NCI-H524 (cell line): ENCODE measurements at regions not wholly inside any gene's neighbourhood (a gene's known extent, or its start where the extent isn't known, plus 50 kb on each side); places are given as distances from the start of the nearest gene placed in this dataset.
A peak's percentile ranks its signal among the peaks of the same experiment; 100 is the strongest.

Source experiments
- DNase-seq, 2 experiments: peaks; one replicate each; lab custom pipeline; 2025; lab: John Stamatoyannopoulos, UW

DNA sequence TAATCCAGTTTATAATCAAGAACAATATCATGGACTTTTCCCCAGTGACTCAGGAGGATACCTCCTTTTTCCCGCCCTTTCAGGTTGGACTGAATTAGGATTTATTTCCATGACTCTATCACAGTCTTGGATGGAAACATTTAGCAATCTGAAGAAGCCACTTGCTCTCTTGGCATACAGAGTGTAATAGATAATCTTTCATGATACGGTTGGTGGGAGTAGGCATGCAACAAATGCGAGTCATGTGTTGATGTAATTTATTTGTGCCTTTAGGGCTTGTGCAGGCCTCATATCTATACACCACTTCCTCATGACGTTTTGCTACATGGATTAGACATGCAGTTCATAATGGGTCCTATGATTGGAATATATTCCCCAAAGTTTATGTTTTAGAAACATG lies 54.2 kb upstream of the MCTP2 start:
- no peak for DNase-seq

DNA sequence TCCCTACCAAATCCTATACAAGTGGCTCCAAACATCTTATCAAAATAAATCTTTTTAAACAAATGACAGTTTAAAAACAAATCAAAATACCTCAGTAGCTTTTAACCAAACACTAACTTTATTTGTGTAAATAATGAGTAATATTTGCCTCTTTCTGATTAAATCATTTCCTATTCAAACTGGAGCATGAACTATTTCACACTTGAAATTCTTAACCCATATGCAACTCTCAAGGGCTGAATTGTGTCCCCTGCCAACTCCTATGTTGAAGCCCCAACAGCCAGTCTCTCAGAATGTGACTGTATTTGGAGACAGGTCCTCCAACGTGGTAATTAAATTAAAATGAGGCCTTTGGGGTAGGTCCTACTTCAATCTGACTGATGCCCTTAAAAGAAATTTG lies 55.9 kb upstream of the MCTP2 start:
- no peak for DNase-seq

DNA sequence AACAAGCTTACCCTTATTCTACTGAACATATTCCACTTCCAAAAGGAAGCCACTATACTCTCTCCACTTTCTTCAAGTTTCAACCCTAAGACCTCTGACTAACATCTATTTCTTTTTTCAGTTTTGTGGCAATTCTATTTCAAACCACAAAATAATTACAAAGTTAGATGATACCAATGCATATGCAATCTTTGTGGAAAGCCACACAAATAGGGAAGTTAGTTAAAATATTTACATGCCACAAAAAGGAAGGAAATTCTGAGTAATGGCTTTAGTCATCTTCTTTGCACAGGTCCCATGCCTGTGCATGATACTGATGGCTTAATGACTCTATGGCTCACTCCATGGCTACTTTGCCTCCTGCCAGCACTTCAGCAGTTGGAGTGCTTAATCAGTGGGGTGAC lies 57.0 kb upstream of the MCTP2 start:
- DNase-seq, result no peak

DNA sequence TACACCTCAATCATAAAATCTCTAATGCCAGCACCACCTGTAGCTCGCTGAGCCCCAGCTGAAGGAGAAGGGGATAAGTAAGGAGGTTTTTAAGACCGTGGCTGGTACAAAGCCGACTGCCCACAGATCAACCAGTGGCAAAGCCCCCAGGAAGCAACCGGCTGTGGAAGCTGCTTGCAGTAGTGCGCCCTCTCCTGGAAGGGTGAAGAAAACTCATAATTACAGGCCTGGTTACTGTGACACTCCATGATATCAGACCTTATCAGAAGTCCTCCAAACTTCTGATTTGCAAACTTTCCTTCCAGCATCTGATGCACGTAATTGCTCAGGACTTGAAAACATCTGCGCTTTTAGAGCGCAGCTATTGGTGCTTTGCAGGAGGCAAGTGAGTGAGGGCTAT lies 63.1 kb upstream of the MCTP2 start:
- DNase-seq, result no peak

DNA sequence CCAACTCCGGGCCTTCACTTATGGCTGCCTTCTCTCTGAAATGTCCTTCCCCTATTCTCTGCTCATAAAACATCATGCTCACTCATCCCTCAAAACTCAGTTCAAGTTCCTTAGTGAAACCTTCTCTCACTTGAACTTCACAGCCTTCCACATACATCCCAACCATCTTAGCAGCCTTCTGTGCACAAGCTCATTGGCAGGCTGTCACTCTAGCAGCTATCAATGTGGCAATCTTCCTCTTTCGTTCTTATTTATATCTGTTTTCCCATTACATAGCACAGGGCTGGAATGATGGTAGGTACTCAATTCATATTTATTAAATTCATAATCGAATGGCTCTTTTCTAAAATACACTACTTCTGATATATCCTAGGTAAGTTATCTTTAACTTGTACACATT lies 66.4 kb upstream of the MCTP2 start:
- DNase-seq, result no peak

DNA sequence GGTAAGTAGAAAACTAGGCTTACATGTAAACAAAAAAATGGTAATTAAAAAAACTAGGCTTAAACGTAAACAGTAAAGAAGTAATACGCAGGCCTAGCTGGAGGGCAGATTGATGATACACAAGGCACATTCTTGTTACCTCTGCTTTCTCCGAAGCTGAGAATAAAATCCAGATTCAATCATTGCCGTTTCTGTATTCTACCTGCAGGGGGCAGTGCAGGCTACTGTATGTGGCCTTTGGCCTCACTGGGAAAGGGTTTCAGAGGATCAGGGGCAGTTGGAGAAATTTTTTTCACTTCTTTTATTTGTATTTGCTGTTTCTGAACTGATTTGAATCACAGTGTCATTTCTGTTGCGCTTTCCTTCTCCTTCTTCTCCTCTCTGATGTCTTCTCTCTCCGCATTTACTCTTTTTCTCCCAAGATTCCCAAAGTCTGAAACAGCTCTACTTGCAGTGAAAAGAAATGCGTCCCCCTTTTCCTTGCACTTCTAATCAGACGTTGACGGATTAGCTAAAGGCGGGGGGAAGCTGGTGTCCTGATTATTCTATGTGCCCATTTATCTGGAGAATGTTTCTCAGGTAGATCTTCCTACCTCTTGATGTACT lies 67.1 kb upstream of the MCTP2 start:
- DNase-seq, result peak; percentile 24 to 66

DNA sequence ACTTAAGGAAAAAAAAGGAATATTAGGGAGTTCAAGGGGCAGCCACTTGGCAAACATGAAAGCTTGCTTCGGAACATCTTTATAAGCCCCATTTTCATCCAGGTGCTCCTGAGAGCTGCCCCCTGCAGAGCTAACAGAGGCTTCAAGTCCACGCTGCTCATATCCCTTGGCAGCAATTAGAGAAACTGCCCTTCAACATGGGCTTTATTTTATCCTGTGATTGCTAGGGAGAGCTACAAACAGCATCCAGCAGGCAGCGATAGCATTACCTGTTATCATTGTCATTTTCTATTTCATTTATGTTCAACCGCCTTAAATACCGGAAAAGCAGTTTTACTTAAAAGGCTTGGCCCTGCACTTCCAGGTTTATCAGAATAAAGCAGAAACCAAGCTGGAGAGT lies 68.4 kb upstream of the MCTP2 start:
- no peak for DNase-seq

DNA sequence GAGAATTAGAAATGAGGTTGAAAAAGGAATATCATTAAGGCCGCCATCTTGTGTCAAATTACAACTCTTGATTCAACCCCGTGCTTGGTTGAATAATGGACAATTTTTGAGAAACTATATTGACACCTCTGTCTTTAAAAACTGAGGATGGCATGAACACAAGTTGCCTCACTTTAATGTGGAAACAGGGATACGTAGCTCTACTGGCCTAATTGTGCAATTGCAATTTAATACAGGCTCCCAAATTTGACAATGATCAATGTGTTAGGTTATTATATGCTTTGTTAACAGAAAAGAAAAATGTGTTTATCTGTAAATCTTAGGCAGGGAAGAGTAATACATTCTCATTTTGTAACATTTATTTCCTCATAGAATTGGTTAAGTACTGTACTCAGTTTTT lies 77.1 kb upstream of the MCTP2 start:
- no peak for DNase-seq

DNA sequence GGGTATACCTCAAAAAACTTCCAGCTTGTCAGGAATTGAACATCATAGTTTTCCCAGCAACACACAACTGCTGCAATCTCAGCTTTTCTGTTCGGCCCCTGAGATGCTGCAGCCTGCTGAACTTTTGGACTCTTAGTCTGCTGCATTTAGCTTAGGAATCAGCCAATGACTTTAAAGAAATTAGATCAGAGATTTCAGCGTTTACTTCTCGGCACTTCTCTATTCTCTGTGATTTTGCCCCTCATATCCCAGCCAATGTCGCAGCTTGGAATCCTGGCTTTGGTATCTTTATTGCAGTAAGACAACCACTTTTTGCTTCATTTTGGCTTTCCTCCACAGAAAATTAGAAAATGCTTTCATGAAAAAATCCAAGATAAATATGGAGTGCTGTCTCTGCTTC lies 86.3 kb upstream of the MCTP2 start:
- no peak for DNase-seq

DNA sequence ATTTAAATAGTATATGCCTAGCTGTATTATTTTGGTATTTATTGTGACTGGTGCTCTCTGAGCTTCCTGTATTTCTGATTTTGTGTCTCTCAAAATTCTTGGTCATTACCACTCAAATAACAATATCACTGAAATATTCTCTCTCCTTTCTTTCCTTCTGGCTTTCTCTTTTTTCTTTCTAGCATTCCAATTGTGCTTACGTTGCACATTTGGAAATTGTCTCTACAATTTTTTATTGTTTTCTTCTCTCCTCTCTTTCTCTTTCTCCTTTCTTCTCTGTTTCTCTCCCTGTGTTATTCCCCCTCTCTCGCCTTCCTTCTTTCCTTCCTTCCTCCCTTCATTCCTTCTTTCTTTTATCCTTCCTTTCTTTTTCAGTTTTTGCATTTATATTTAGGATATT lies 89.6 kb upstream of the MCTP2 start:
- DNase-seq, result no peak

DNA sequence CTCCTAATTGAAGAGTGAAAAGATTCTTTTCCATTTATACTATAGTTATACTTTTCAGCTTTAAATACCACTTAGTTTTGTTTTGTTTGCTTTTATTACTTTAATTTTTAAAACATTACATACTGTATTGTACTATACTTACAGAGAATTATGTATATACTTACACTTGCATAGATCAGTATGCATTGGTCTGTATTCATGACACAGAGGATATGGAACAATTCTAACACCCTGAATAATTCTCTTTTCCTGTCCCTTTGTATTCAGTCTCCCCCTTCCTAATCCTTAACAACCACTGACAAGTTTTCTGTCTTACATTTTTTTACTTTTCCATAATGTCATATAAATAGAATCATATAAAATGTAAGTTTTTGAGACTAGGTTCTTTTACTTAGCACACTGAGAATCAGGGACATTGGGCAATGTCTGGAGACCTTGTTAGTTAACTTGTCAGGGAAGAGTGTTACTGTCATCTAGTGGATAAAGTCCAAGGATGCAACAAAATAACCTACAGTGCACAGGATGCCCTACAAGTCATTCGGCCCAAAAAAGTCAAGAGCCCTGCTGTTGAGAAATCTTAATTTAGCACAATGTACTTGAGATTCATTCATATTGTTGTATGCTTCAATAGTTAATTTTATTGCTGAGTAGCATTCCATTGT lies 95.7 kb upstream of the MCTP2 start:
- peak in 1 of 2 experiments; percentile 14 for DNase-seq

DNA sequence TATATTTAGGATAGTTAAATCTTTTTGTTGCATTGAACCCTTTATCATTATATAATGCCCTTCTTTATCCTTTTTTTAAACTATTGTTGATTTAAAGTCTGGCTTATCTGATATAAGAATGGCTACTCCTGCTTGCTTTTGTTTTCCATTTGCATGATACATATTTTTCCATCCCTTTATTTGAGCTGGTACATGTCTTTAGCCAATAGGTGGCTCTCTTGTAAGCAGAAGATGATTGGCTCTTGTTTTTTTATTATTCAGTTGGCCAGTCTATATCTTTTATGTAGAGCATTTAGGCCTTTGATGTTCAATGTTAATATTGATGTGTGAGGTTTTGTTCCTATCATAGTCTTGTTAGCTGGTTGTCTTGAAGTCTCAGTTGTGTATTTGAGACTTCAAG lies 99.5 kb upstream of the MCTP2 start:
- DNase-seq, result no peak

DNA sequence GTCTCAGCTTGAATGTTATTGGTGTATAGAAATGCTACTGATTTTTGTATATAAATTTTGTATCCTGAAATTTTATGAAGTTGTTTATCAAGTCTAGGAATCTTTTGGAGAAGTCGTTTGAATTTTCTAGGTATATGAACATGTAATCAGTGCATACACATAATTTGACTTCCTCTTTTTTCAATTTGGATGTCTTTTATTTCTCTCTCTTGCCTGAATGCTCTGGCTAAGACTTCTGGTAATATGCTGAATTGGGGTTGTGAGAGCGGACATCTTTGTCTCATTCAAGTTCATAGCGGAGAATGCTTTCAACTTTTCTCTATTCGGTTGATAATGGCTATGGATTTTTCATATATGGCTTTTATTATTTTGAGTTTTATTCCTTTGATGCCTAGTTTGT lies 100.9 kb upstream of the MCTP2 start:
- DNase-seq, result no peak

DNA sequence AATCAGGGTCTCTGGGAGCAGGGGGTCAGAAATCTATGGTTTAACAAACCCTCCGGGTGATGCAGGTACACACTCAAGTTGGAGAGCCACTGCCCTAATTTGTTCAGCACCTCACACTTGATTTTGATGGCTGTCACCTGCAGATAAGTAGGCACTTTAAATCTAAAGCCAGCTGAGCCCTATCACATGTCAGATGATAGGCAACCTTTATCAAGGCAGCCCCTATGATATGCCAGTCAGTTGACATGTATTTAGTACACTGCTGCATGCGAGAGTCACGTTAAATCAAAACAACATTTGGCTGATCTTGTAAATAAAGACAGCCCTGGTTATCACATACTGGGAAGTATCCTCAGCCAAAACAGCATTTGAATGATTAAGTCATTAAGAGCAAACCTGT lies 104.4 kb upstream of the MCTP2 start:
- no peak for DNase-seq

DNA sequence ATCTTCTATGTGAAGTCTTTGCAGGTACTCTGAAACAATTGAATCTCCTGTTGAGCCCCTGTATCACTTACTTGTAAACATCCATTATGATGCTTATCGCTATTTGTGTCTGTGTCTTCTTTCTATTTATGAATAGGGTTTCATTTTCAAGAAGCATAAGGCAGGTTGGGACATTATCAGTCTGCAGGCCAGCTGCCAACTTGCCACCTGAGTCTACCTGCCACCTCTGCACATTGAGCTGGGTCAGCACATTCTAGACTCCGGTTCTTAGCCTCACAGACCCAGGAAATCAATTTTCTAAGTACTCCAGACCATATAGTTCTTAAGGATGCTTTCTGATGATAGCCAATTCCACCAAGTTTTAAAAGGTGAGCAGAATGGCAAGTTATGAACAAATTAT lies 105.7 kb upstream of the MCTP2 start:
- DNase-seq, result no peak

DNA sequence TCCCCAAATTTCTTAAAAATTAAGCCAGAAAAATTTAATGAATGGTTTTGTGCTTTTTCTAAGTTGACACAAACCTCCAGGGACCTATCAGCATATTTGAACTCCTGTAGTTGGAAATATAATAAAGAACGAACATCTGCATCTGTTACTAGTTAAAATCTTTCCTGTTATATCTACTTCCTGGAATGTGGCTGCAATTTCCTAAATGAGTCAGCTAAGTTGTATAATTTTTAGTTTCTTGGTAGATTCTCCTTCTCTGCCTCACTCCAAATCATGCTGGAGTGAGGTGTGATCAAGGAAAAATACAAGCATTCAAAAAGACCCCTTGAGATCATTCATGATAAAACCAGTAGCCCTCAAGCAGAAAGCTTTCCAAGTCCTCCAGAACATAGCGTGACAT lies 106.2 kb upstream of the MCTP2 start:
- no peak for DNase-seq

DNA sequence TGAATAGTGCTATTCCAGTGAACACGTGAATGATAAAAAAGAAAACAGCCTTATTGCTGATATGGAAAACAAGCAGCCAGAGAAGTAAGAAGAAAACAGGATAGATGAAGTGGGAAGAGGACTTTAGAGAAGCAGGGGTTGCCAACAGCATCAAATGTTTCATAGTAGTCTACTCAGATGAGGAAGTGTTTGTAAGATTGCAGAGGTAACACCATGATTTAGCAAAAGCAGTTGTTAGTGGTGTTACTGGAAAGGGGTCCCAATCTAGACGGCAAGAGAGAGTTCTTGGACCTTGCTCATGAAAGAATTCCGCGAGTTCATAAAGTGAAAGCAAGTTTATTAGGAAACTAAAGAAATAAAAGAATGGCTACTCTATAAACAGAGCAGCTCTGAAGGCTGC lies 108.8 kb upstream of the MCTP2 start:
- DNase-seq, result no peak

DNA sequence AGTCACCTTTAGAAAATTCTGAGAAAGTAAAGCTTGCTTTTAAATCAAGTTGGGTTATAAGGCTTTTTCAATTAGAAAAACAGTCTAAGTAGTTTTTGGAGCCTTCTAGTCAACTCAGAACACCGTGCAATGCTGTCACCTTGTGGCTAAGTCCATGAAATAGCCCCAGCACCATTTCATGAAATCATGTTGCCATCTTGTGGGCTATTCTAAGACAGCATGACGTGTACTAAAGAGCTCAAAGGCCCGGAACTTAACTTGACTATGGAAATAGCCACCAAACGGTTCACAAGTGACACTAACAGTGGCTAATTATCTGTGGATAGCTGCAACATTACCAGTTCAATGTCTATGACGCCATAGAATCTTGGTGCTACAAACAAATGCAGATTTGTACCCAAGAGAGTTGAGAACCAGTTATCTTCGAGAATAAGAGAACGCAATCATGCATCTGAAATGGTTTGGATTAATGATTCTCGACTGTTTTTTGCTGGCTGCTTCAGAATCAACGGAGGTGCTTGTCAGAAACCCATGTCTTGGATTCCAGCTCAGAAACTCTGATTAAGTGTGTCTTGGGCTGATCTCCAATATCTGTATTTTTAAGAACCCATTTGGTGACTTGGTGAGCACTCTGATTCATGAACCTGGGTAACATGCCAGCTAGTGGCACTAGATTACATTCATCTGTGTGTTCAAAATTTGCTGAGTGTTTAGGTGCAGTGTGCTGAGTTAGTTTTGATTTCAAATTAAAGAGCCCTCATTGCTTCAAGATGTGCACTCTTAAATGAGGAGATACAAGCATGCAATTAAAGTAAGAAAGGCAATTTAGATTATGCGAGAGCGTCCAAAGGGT lies 111.2 kb upstream of the MCTP2 start:
- DNase-seq, result peak; percentile 68 to 88

DNA sequence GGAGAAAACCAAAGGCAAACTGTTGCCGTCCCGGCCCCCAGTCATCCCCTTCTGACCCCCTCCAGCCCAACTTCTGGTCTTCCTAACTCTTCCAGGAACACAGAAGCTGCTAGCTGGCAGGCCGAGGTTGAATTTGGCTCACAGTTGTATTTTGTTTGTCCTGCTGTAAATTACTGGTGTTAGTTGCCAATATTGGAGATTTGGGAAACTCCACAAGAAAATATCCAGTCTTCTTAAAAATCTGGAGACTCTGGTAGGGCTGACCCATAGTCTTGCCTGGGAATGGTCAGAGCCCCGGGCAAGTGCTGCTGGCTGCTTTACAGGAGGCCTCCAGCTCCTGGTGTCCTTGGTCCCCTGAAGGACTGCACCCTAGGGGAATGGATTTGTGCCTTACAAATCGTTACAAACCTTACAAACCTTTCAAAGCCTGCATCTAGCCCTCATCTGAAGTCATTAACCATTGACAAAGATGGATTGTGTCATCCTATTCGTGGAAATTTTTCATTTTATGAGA lies 112.0 kb upstream of the MCTP2 start:
- DNase-seq, result no peak

DNA sequence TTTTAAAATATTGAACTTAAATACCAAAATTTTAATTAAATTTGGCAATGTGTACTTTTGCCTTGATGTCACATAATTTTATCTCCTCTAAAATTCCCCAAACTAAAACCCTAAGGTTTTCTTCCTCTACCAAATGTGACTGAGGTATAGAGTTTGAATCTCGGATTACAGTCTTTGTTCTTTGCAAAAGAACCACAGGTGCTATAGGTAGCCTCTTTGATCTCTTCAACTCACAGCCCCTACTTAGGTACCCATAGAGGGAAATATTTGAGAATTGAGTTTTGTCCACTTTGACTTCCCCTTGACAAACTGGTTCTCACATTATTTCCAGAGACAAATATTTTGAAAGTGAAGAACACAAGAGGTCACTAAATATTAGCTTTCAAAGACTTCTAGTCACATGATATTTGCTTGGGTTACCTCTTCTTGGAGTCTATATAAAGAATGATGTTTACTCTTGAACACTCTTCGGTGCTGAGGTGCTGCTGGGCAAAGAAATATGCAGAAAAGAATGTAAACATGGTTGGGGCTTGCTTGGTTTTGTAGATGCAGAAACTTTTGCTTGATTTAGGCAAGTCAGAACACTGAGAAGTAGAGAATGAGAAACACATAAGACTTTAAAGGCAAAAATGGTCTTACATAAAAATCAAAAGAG lies 120.8 kb upstream of the MCTP2 start:
- DNase-seq, result no peak

DNA sequence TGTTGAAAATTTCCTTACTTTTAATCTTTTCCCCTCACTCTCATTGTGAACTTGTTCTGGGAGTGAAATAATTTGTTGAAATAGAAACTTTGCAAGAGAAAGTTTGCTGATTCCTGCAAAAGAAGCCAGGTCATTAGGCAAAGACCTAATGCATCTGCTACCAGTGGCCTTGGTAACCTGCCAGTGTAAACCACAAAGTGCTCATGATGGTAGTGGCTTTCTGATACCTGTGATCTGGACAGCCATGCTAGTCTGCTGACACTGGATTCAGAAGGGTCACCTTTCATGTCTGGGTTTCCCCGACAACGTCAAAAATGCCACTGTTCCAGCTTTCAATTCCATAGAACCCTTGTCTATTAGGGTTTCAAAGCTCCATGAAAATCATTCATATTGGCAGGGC lies 123.7 kb upstream of the MCTP2 start:
- DNase-seq, result no peak

DNA sequence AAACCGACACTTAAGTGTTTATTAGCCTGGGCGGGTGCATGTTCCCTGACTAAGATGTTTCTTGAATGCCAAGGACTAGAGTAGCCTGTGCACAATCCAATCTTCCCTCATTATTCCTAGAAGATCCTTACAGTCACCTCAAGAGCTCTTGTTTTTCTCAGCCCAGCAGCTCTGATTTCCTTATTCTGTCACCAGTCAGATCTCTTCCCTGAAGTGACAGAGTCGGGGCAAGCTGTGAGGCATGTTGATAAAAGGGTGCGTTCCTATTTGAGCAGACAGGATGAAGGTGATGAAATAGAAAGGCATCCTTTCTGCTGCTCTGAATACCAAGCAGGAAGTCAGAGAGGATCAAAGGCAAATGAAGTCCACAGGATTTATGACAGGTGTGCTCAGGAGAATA lies 125.6 kb upstream of the MCTP2 start:
- no peak for DNase-seq

DNA sequence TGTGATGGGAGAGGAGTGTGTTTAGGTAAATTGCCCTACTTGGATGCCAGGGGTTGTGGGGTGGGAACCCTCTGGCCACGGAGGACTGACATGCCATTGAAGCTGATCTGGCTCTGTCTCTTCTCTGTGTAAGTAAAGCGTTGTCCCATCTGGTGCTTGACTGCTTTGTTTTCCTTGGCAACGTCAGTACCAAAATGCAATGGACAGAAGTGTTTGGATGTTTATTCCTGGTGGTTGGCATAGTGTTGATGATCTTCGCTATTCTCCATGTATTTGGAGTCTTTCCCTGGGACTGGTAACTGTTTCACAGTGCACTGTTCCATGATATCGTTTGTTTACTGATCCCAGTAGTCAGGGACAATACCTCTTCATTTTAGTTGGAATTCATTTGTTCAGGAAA lies 130.5 kb upstream of the MCTP2 start:
- DNase-seq, result no peak
